Vagina (tissue), 2 donors: ENCODE measurements at regions not wholly inside any gene's neighbourhood (a gene's known extent, or its start where the extent isn't known, plus 50 kb on each side); places are given as distances from the start of the nearest gene placed in this dataset.

Experiments used
- CTCF ChIP-seq, 3 experiments: fragments of 450-650 bp in 2 of 3; fragments of 200-600 bp in 1 of 3; sonication (generic) in 1 of 3; IDR thresholded peaks; one replicate each; pipeline ENCODE4 v1.5.1; 2017 to 2019; ENCODE audit warnings: antibody characterized with exemption in 3 of 3, mild to moderate bottlenecking in 2 of 3, moderate library complexity in 2 of 3
- POLR2AphosphoS5 ChIP-seq, 2 donors: sonication (generic); formaldehyde crosslinking; IDR thresholded peaks; one replicate each; pipeline ENCODE4 v1.9.0; 2017; ENCODE audit warnings: antibody characterized with exemption in 2 of 2, mild to moderate bottlenecking in 2 of 2, low read depth in 1 of 2; ENCODE audit not compliant: insufficient read depth in 1 of 2

- TF ChIP-seq CTCF (IDR thresholded peaks at IDR 0.05): no peak
- TF ChIP-seq POLR2AphosphoS5 (IDR thresholded peaks at IDR 0.05; ENCODE audit: insufficient read depth in 1 of 2, low read depth in 1 of 2): no peak
Measured at GRCh38 chr14:26707234-26707633, 109.4 kb upstream of the NOVA1 start.
